ENCODE measurements at regions not wholly inside any gene's neighbourhood (a gene's known extent, or its start where the extent isn't known, plus 50 kb on each side); places are given as distances from the start of the nearest gene placed in this dataset.
"Not testable (repeated sequence)": the region's sequence is repeated elsewhere in the genome, so short reads cannot be mapped to it uniquely, and the experiment has no call there.

- DNase-seq (ENCODE audit: low read depth): no peak
These were observed 73.8 kb upstream of the EPCAM start for GRCh38 chr2:47295131-47295980.

- no peak for DNase-seq (ENCODE audit: low read depth)
These were observed 75.1 kb upstream of the EPCAM start for GRCh38 chr2:47293976-47294375.

DNA sequence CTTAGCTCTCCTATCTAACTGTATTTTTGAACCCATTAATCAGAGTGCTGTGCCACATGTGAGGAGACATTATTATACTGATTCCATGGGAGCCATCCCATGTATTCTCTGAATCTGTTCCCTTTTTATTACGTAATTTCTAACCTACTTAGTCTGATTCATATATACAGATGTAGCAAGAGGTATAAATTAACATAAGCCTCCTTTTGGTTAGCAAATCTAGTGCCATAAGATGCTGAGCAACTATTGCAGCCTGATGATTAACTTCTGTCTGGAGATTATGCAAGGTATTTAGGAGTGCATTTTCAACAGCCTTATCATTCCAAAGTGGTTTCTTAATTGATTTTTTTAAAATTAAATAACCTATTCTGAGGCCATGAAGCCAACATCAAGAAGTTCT lies 80.2 kb upstream of the EPCAM start:
- no peak for DNase-seq (ENCODE audit: low read depth)

DNA sequence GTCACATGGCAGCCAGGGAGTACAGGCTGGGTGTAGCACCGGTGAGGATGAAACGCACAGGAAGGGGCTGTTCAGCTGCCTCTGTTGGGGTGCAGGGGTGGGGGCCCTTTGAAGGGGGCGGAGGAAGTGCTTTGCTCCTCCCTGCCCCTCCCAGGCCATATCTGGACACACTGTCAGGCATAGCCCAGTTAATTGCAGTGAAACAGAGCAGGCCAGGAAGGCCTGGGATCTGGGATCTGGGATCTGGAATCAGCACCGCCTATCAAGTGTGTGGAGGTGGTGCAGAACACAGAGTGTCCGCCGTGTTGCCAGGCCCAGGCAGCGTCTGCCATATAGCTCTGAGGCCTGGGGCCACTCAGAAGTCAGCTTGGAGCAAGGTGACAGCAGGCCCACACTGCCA lies 85.5 kb upstream of the EPCAM start:
- no peak for DNase-seq (ENCODE audit: low read depth)

- DNase-seq (ENCODE audit: low read depth): no peak
These were observed 86.4 kb upstream of the EPCAM start for GRCh38 chr2:47282621-47283272.

GRCh38 chr2:47279525-47279924 lies 89.6 kb upstream of the EPCAM start:
- DNase-seq (ENCODE audit: low read depth): not testable (repeated sequence)

- no peak for DNase-seq (ENCODE audit: low read depth)
These were observed 91.1 kb upstream of the EPCAM start for GRCh38 chr2:47277987-47278386.

GRCh38 chr2:47277187-47277586 lies 91.9 kb upstream of the EPCAM start:
- DNase-seq (ENCODE audit: low read depth): no peak

GRCh38 chr2:47276061-47276460 lies 93.0 kb upstream of the EPCAM start:
- DNase-seq (ENCODE audit: low read depth): no peak

- no peak for DNase-seq (ENCODE audit: low read depth)
These were observed 94.9 kb upstream of the EPCAM start for GRCh38 chr2:47274054-47274782.

DNA sequence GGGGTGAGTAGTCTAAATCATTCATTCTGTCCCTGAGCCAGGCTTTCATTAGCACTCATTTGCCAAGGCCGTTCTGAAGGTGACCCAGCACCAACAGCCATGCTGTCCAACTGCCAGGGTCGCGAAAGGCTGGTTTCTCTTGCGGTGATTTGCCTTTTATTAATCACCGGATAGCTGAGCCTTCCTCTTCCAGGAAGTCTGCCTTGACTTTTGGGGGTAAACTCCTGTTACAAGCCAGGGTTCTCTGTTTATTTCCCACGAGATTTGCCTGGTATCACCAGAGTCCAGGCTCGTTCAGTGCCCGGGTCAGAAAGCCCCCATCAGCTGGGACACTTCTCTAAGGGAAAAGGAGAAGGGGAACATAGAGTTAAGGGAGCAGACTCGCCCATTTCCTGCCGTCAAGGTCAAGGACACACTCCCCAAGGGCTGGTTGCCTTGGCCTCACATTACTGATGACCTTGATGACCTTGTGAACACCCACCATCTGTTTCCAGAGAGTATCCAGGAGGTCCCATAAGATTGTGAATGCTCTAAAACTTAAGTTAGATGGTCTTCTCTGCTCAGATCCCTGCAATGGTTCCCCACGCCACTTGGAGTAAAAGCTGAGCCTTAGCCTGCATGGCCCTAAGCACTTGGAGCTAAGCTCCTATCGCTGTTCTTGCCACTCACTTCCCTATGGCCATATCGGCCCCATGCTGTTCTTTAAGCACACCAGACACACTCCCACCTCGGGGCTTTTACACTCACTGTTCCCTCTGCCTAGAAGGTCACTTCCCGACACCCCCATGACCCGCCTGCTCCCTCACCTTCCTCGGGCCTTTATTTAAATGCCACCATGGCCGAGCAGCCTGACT lies 96.0 kb upstream of the EPCAM start:
- DNase-seq (ENCODE audit: low read depth): no peak

DNA sequence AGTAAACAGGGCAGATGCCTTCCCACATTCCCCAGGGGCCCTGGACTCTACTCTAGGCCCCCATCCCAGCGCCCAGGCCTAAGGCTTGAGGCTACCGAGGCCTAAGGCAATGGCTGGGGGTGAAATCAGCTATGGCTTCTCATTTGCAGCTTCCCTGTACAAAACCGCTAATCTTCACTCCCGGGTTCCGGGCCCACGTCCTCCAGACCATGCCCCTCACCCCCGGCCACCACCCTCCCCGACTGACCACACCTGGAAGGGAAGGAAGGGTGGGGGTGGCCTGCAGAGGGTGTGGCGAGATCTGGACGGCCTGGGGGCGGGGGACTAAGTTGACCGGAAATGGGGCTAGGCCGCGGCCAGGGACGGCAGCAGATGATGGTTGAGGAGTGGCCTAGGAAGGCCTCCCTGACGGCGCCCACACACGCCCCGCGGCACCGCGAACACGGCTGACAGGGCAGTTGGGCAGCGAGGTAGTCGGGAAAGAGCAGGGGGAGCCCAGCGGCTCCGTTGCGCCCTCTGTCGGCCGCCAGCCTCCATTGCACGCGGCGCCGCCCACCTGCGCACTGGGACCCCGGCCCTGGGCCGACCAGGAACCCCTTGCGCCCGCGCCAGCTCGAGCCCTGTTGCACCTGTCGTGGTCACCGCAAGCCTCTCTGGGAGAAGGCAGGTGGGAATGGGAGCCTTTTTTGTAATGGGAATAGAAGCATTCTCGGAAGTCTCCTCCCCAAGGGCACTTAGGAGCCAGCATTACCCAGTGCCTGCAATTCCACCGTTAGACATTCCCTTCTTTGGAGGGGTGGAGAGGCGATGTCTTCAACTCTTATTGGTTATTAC lies 95.9 kb upstream of the CALM2 start:
- peak; percentile 37 for DNase-seq (ENCODE audit: low read depth)

DNA sequence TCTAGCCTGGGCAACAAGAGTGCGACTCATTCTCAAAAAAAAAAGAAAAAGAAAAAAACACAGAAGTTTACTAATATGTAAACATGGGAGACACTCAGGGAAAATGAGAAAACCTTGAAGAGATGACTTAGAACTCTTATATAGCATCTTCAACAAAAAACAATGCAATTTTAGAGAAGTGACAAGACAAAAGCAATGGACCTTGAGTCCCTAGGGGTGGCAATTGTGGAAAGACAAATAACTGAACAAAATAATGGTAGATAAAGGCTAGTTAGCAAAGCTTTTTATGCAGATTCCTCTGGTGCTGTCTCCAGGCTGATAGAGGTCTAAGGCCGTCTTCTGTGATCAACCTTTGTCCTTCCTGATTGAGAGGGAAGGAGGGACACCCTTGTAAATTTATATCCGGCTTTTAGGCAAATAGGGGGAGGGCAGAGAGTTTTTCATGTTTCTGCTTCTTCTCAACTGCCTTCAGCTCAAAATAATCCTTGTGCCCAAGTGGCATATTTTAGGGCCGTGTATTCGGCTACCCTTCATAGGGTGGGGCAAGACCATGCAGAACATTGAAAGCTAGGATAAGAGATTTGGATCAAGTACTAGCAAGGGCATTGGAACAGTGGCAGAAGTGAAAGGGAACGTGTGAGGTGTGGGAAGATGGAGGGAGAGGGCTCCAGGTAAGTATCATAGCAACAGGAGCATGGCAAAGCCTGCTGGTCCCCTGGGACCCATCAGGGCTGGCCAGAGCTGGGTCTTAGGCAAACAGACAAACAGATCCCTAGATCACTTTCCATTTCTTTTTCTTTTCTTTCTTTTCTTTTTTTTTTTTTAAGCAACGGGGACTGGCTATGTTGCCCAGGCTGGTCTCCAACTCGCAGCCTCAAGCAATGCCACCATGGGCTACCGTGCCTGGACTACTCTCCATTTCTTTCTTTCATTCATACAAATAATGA lies 95.0 kb upstream of the CALM2 start:
- no peak for DNase-seq (ENCODE audit: low read depth)

GRCh38 chr2:47270421-47270820 lies 94.1 kb upstream of the CALM2 start:
- no peak for DNase-seq (ENCODE audit: low read depth)

- no peak for DNase-seq (ENCODE audit: low read depth)
These were observed 93.3 kb upstream of the CALM2 start for GRCh38 chr2:47269316-47270232.

GRCh38 chr2:47267711-47268086 lies 91.4 kb upstream of the CALM2 start:
- no peak for DNase-seq (ENCODE audit: low read depth)

DNA sequence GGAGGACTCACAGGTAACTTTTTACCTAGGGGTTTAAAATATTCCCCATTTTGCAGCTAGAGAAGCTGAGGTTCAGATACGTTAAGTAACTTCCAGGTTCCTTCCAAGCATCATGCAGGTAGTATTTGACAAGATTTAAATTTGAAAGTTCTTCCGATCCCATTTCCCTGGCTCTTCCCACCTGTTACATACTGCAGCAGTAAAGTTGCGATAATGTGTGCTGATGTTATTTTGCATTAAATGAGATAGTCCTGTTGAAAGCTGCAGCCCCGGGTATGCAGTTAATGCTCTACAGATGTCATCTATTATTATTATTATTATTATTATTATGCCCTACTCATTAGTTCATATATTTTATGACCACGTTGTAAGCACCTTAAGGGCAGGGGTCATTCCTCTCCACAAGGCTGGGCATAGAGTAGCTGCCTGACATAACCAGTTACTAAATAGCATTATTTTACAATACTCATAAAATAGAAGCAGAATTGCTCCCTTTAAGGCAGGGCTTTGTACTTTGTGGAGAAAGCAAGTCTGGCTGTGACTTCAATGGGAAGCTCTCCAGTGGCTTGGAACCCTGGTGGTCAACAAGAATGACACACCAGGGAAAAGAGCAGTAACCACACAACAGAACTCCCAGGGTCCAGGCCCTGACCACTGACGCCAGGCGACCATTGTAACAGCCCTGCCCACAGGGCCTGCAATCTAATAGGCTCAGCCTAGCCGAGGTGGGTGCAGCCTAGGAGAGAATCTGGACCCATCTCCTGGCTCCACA lies 90.8 kb upstream of the CALM2 start:
- DNase-seq (ENCODE audit: low read depth): no peak

DNA sequence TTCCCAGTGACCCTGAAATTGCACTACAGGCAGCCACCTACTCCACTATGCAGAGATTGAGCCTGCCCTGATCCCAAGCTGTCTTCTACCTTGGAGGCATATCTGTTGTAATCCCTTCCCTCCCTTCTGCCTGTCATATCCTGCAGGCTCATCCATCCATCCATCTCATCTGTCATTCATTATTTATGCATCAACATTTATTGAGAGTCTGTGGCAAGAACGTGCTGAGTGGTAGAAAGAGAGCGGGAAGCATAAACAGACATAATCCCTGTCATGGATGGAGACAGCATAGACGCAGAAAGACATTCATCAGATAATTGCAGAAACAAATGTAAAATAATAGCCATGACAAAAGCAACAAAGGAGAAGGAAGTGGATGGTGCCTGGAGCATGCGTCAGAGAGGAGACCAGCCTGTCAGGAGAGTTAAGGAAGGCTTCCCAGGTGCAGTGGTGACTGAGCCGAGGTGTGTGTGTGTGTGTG lies 89.5 kb upstream of the CALM2 start:
- no peak for DNase-seq (ENCODE audit: low read depth)

Data from activated gamma-delta T cell treated with anti-CD3 and anti-CD28 coated beads, Interleukin-2, amount 50 U/mL, for 16 hours (primary cell).